ENCODE measurements at regions not wholly inside any gene's neighbourhood (a gene's known extent, or its start where the extent isn't known, plus 50 kb on each side); places are given as distances from the start of the nearest gene placed in this dataset.

DNA sequence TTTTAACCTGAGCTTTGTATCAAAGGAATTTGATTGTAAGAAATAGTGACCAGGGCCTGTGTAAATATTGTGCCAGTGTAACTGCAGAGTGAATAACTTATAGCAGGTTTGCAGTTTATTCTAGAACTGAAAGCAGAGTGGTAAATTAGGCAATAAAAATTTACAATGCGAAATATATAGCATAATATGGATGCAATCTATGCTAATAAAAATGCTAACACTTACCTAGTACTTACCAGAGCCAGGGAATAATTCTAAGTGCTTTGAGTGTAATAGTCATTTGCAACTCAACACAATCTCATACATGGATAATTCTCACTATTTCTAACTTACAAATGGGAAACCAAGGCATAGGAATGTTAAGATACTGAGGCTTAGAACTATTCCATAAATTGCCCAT is 303.4 kb downstream of the ISL1 start:
- 75% methylated on average over 1 of the region's 1 CpG for WGBS (ENCODE audit: low lambda C conversion rate)

More for the DNA sequence above, 303.4 kb downstream of the ISL1 start:
- Histone ChIP-seq H3K4me1 (ENCODE audit: control insufficient read depth in 1 of 2, insufficient read depth in 2 of 2, low read depth in 1 of 2, low read length in 1 of 2) (peaks cover 0 to 3% of the 10 kb centered on the region in 2 experiments; a peak in 2 of 4 replicates), H3K27ac (ENCODE audit: low read depth in 2 of 2, low read length in 1 of 2) (peak overlapping the region in 1 of 2 experiments; percentile 43; a peak in 1 of 4 replicates), H3K9me3 (no peaks in the 10 kb centered on the region), H3K4me3 (ENCODE audit: low read depth in 2 of 2, low read length in 1 of 2) (no peak overlapping the region), H3F3A (replicated peaks; ENCODE audit: insufficient read depth) (no peaks in the 10 kb centered on the region), H3K9ac (no peak overlapping the region), H3K27me3 (ENCODE audit: insufficient read depth) (no peaks in the 10 kb centered on the region), H3K4me2 (no peak overlapping the region), H3K79me2 (ENCODE audit: insufficient read depth) (no peaks in the 10 kb centered on the region), H4K20me1 (ENCODE audit: insufficient read depth) (no peaks in the 10 kb centered on the region), H3K9me2 (no peaks in the 10 kb centered on the region), H2AFZ (ENCODE audit: low read depth) (no peak overlapping the region), H3K36me3 (replicated peaks in 1 of 2; ENCODE audit: control insufficient read depth in 1 of 2, insufficient read depth in 2 of 2, low read length in 1 of 2) (no peaks in the 10 kb centered on the region)
- ChIA-PET CTCF (interaction anchor here (1.9 kb wide), 1 partner anchor 723 kb away, joined by 4 read pairs; no protein-coding TSS in a partner anchor), POLR2A (no interaction called here)
- no peak for DNase-seq
- TF ChIP-seq, protein P1, sequence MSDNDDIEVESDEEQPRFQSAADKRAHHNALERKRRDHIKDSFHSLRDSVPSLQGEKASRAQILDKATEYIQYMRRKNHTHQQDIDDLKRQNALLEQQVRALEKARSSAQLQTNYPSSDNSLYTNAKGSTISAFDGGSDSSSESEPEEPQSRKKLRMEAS (IDR thresholded peaks at IDR 0.05; ENCODE audit: low read depth): no peak
- no peak for TF ChIP-seq NFIC (IDR thresholded peaks at IDR 0.05; ENCODE audit: borderline replicate concordance)
- TF ChIP-seq, protein P2, sequence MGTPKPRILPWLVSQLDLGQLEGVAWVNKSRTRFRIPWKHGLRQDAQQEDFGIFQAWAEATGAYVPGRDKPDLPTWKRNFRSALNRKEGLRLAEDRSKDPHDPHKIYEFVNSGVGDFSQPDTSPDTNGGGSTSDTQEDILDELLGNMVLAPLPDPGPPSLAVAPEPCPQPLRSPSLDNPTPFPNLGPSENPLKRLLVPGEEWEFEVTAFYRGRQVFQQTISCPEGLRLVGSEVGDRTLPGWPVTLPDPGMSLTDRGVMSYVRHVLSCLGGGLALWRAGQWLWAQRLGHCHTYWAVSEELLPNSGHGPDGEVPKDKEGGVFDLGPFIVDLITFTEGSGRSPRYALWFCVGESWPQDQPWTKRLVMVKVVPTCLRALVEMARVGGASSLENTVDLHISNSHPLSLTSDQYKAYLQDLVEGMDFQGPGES (IDR thresholded peaks at IDR 0.05; ENCODE audit: low read depth, low read length): no peak
- TF ChIP-seq NRF1 (IDR thresholded peaks at IDR 0.05; ENCODE audit: low read depth, low read length): no peak
- TF ChIP-seq, protein P3, sequence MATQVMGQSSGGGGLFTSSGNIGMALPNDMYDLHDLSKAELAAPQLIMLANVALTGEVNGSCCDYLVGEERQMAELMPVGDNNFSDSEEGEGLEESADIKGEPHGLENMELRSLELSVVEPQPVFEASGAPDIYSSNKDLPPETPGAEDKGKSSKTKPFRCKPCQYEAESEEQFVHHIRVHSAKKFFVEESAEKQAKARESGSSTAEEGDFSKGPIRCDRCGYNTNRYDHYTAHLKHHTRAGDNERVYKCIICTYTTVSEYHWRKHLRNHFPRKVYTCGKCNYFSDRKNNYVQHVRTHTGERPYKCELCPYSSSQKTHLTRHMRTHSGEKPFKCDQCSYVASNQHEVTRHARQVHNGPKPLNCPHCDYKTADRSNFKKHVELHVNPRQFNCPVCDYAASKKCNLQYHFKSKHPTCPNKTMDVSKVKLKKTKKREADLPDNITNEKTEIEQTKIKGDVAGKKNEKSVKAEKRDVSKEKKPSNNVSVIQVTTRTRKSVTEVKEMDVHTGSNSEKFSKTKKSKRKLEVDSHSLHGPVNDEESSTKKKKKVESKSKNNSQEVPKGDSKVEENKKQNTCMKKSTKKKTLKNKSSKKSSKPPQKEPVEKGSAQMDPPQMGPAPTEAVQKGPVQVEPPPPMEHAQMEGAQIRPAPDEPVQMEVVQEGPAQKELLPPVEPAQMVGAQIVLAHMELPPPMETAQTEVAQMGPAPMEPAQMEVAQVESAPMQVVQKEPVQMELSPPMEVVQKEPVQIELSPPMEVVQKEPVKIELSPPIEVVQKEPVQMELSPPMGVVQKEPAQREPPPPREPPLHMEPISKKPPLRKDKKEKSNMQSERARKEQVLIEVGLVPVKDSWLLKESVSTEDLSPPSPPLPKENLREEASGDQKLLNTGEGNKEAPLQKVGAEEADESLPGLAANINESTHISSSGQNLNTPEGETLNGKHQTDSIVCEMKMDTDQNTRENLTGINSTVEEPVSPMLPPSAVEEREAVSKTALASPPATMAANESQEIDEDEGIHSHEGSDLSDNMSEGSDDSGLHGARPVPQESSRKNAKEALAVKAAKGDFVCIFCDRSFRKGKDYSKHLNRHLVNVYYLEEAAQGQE (IDR thresholded peaks at IDR 0.05; ENCODE audit: low read depth, low read length): no peak
- no peak for TF ChIP-seq EP300 (IDR thresholded peaks at IDR 0.05; ENCODE audit: borderline replicate concordance in 1 of 2, low read depth in 1 of 2, low read length in 1 of 2)
- TF ChIP-seq EZH2phosphoT487 (IDR thresholded peaks at IDR 0.05; ENCODE audit: borderline replicate concordance, low read depth): no peak
- no peak for TF ChIP-seq FOSL2 (IDR thresholded peaks at IDR 0.05; ENCODE audit: borderline replicate concordance, low read depth)
- TF ChIP-seq GABPA (IDR thresholded peaks at IDR 0.05; ENCODE audit: low read depth): no peak
- TF ChIP-seq YY1 (IDR thresholded peaks at IDR 0.05; ENCODE audit: low read depth): no peak
- TF ChIP-seq TAF1 (IDR thresholded peaks at IDR 0.05; ENCODE audit: borderline replicate concordance, low read depth, low read length): no peak
- TF ChIP-seq, protein P4, sequence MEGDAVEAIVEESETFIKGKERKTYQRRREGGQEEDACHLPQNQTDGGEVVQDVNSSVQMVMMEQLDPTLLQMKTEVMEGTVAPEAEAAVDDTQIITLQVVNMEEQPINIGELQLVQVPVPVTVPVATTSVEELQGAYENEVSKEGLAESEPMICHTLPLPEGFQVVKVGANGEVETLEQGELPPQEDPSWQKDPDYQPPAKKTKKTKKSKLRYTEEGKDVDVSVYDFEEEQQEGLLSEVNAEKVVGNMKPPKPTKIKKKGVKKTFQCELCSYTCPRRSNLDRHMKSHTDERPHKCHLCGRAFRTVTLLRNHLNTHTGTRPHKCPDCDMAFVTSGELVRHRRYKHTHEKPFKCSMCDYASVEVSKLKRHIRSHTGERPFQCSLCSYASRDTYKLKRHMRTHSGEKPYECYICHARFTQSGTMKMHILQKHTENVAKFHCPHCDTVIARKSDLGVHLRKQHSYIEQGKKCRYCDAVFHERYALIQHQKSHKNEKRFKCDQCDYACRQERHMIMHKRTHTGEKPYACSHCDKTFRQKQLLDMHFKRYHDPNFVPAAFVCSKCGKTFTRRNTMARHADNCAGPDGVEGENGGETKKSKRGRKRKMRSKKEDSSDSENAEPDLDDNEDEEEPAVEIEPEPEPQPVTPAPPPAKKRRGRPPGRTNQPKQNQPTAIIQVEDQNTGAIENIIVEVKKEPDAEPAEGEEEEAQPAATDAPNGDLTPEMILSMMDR (IDR thresholded peaks at IDR 0.05): no peak
- no peak for TF ChIP-seq MXI1 (IDR thresholded peaks at IDR 0.05; ENCODE audit: low read depth, low read length)
- no peak for TF ChIP-seq JUND (IDR thresholded peaks at IDR 0.05)

All from SK-N-SH (cell line).